ENCODE measurements at regions not wholly inside any gene's neighbourhood (a gene's known extent, or its start where the extent isn't known, plus 50 kb on each side); places are given as distances from the start of the nearest gene placed in this dataset.
"Not testable (repeated sequence)": the region's sequence is repeated elsewhere in the genome, so short reads cannot be mapped to it uniquely, and the experiment has no call there.

GRCh38 chr10:113493195-113493594, 59.7 kb upstream of the HABP2 start:
- DNase-seq (no peak), ATAC-seq (no peak)
- no peaks in the 10 kb centered on the region for H3K9me3 ChIP-seq (ENCODE audit: control insufficient read depth, low read length, poor library complexity, severe bottlenecking)
- Mint-ChIP-seq H3K27me3 (peaks cover 32% of the 10 kb centered on the region), H3K27ac (no peak overlapping the region), H3K36me3 (ENCODE audit: low read depth) (no peaks in the 10 kb centered on the region), H3K4me1 (peaks cover 5% of the 10 kb centered on the region), H3K4me3 (no peak overlapping the region)

DNA sequence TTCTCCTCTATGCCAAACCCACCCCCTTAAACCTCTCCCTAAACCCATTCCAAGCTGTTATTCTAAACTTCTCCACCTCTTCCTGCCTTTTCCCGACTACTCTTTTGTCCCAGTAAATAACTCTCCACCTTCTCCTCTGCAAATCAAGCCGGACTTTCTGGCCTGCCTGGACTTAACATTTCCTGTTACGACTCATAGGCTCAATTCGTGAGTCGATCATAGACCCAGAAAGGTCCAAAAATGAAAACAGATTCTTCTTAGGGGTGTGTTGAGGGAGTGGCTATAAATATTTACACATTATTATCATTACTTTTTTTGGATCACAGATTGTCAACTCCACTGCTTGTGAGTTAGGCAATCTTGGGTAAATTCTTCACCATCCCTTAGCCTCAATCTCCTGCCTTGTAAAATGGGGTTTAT, 59.0 kb upstream of the HABP2 start:
- no peak overlapping the region for H3K4me3 Mint-ChIP-seq
- H3K27ac Mint-ChIP-seq = no peak overlapping the region
- H3K36me3 Mint-ChIP-seq (ENCODE audit: low read depth) = no peaks in the 10 kb centered on the region
- no peaks in the 10 kb centered on the region for H3K9me3 ChIP-seq (ENCODE audit: control insufficient read depth, low read length, poor library complexity, severe bottlenecking)
- H3K4me1 Mint-ChIP-seq = peaks cover 5% of the 10 kb centered on the region
- ATAC-seq = no peak
- peaks cover 29% of the 10 kb centered on the region for H3K27me3 Mint-ChIP-seq
- no peak for DNase-seq

DNA sequence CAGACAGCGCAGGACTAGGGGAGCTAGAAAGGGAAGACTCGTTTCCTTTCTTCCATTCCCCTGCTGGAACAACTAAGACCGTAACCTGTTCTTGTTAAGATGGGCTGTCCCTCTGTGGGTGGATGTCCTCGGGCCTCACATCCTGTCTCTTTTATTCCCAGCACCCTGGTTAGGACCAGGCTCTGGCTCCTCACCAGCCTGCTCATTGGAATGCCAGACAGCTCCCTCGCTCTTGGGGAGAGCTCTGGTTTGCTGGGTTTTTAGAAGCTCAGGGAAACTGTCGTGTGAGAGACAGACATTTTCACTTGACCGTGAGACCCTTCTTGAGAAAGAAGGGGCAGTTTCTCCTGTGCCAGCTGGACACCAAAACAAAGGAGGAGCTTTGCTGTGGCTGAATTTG, 58.1 kb upstream of the HABP2 start:
- H3K4me3 Mint-ChIP-seq = no peak overlapping the region
- H3K36me3 Mint-ChIP-seq (ENCODE audit: low read depth) = no peaks in the 10 kb centered on the region
- peaks cover 5% of the 10 kb centered on the region for H3K4me1 Mint-ChIP-seq
- H3K27me3 Mint-ChIP-seq = peaks cover 24% of the 10 kb centered on the region
- H3K9me3 ChIP-seq (ENCODE audit: control insufficient read depth, low read length, poor library complexity, severe bottlenecking) = no peaks in the 10 kb centered on the region
- ATAC-seq (no peak), DNase-seq (no peak)
- H3K27ac Mint-ChIP-seq = no peak overlapping the region

DNA sequence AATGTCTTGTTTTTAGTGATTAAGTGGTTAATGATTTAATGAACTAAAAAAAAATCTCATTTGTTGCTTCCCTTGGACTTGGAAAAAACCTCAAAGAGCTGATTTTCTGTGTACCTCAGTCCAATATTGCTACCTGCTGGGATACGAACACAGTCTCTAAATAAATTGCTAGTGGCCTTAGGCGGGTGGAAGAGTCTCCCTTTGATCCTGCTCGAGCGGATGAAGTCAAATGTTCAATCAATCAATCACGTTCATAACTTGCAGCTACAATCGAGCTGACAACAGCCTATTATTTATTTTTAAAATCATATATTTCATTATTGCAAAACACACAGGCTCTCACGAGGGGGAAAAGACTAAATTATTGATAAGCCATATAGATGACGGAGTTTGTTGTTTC, 57.3 kb upstream of the HABP2 start:
- peaks cover 24% of the 10 kb centered on the region for H3K27me3 Mint-ChIP-seq
- H3K27ac Mint-ChIP-seq = no peak overlapping the region
- DNase-seq (no peak), ATAC-seq (no peak)
- no peaks in the 10 kb centered on the region for H3K9me3 ChIP-seq (ENCODE audit: control insufficient read depth, low read length, poor library complexity, severe bottlenecking)
- peaks cover 5% of the 10 kb centered on the region for H3K4me1 Mint-ChIP-seq
- H3K4me3 Mint-ChIP-seq = no peak overlapping the region
- no peaks in the 10 kb centered on the region for H3K36me3 Mint-ChIP-seq (ENCODE audit: low read depth)

GRCh38 chr10:113496111-113497109, 56.4 kb upstream of the HABP2 start:
- Mint-ChIP-seq H3K4me1 (peaks cover 5% of the 10 kb centered on the region), H3K4me3 (no peak overlapping the region), H3K36me3 (ENCODE audit: low read depth) (no peaks in the 10 kb centered on the region), H3K27me3 (peaks cover 24% of the 10 kb centered on the region), H3K27ac (no peak overlapping the region)
- ATAC-seq (no peak), DNase-seq (no peak)
- H3K9me3 ChIP-seq (ENCODE audit: control insufficient read depth, low read length, poor library complexity, severe bottlenecking) = no peaks in the 10 kb centered on the region

DNA sequence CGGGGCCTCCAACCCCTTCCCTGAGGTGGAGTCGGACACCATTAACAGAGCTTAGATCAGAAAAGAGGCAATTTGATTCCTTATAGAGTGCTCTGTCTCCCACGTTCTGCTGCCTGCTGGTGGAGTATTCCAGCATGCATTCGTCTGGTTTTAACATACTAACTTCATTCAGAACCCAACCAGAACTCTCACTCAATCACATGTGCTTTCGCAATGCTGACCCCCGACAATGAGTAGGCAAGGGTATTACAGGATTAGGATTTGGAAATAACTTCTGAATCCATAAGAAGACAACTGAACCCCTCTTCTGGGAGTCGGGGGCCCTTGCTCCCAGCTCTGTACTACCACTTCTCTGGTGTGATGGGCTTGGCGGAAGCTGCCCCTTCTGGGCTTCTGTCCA, 55.7 kb upstream of the HABP2 start:
- Mint-ChIP-seq H3K27me3 (peaks cover 24% of the 10 kb centered on the region), H3K27ac (no peak overlapping the region), H3K4me3 (no peak overlapping the region), H3K4me1 (peaks cover 5% of the 10 kb centered on the region), H3K36me3 (ENCODE audit: low read depth) (no peaks in the 10 kb centered on the region)
- DNase-seq (no peak), ATAC-seq (no peak)
- H3K9me3 ChIP-seq (ENCODE audit: control insufficient read depth, low read length, poor library complexity, severe bottlenecking) = no peaks in the 10 kb centered on the region

DNA sequence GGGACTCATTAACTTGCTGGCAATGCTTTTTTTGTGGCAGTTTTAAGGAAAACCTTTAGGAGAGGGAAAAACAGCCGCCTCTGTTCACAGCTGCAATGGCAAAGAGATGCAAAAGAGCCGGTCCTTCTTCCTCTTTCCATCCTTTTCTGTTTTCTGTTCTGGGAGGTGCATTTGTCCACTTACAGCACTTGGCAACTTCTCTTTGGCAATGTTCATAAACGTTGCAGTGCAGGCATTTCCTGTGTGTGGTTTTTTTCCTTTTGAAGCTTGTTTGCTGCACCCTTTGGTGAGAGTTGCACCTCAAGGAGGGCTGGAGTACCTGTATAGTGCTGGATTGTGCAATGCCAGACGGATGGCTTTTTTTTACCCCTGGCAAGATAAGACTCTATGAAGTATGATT, 53.9 kb upstream of the HABP2 start:
- Mint-ChIP-seq H3K4me3 (no peak overlapping the region), H3K4me1 (peaks cover 5% of the 10 kb centered on the region), H3K27ac (no peak overlapping the region), H3K36me3 (ENCODE audit: low read depth) (no peaks in the 10 kb centered on the region), H3K27me3 (peaks cover 24% of the 10 kb centered on the region)
- no peak for ATAC-seq
- no peaks in the 10 kb centered on the region for H3K9me3 ChIP-seq (ENCODE audit: control insufficient read depth, low read length, poor library complexity, severe bottlenecking)
- DNase-seq = no peak

DNA sequence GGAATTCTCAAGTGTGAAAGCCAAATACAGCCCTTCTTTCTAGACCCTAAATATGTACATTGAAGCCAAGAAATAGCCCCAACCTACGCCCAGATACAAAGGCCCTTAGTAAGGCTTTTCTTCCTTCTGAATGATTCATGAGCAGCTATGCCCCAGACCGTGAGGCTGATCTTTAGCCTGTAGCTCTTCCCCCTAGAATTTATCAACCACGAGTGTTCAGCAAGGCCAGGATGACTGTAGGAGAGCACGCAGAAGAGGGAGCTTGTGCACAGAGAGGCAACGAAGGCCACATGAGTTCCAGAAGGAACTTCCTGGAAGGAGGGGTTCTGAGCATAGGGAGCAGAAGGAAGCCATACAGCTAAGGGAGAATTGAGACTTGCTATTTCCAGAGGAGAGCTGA, 53.0 kb upstream of the HABP2 start:
- ATAC-seq (no peak), DNase-seq (no peak)
- Mint-ChIP-seq H3K4me3 (no peak overlapping the region), H3K27ac (no peak overlapping the region), H3K36me3 (ENCODE audit: low read depth) (no peaks in the 10 kb centered on the region), H3K27me3 (peaks cover 29% of the 10 kb centered on the region), H3K4me1 (peaks cover 5% of the 10 kb centered on the region)
- H3K9me3 ChIP-seq (ENCODE audit: control insufficient read depth, low read length, poor library complexity, severe bottlenecking) = no peaks in the 10 kb centered on the region

GRCh38 chr10:113501031-113501430, 51.8 kb upstream of the HABP2 start:
- H3K4me3 Mint-ChIP-seq; DNase-seq; ATAC-seq; H3K9me3 ChIP-seq (ENCODE audit: control insufficient read depth, low read length, poor library complexity, severe bottlenecking); H3K4me1 Mint-ChIP-seq; H3K27ac Mint-ChIP-seq; H3K36me3 Mint-ChIP-seq (ENCODE audit: low read depth): not testable (repeated sequence)
- peaks cover 23% of the 10 kb centered on the region for H3K27me3 Mint-ChIP-seq
